Neural progenitor cell (in vitro differentiated cells): ENCODE measurements at regions not wholly inside any gene's neighbourhood (a gene's known extent, or its start where the extent isn't known, plus 50 kb on each side); places are given as distances from the start of the nearest gene placed in this dataset.

Experiments used
- DNase-seq: peaks from one replicate; pipeline ENCODE4 v3.0.0-alpha.2; 2016; ENCODE audit warnings: low spot score
- H2AFZ ChIP-seq: fragments of 200-600 bp; sonication (generic); replicated peaks from 2 replicates; pipeline ENCODE4 v1.6.1; 2016; ENCODE audit warnings: antibody characterized with exemption
- H3F3A ChIP-seq: fragments of 200-600 bp; sonication (generic); 2 replicates; pipeline ENCODE4 v1.6.1; 2016; ENCODE audit warnings: antibody characterized with exemption, low read depth
- H3K27ac ChIP-seq: fragments of 200-600 bp; sonication (generic); 2 replicates; pipeline ENCODE4 v1.5.1; 2016; ENCODE audit warnings: mild to moderate bottlenecking
- H3K27me3 ChIP-seq: fragments of 200-600 bp; sonication (generic); 2 replicates; pipeline ENCODE4 v1.6.1; 2016; ENCODE audit warnings: mild to moderate bottlenecking, moderate library complexity
- H3K36me3 ChIP-seq: fragments of 200-600 bp; sonication (generic); 2 replicates; pipeline ENCODE4 v1.5.1; 2016
- H3K4me1 ChIP-seq: fragments of 200-600 bp; sonication (generic); 2 replicates; pipeline ENCODE4 v1.6.1; 2016; ENCODE audit warnings: mixed run types
- H3K4me2 ChIP-seq: fragments of 200-600 bp; sonication (generic); 2 replicates; pipeline ENCODE4 v1.6.1; 2016
- H3K4me3 ChIP-seq: fragments of 200-600 bp; sonication (generic); 2 replicates; pipeline ENCODE4 v1.5.1; 2016
- H3K79me2 ChIP-seq: fragments of 200-600 bp; sonication (generic); 2 replicates; pipeline ENCODE4 v1.6.1; 2016; ENCODE audit warnings: low read depth
- H3K9ac ChIP-seq: fragments of 200-600 bp; sonication (generic); 2 replicates; pipeline ENCODE4 v1.6.1; 2016
- H3K9me3 ChIP-seq: fragments of 200-600 bp; sonication (generic); 2 replicates; pipeline ENCODE4 v1.5.1; 2016; ENCODE audit warnings: low read depth
- H4K20me1 ChIP-seq: fragments of 200-600 bp; sonication (generic); 2 replicates; pipeline ENCODE4 v1.6.1; 2016; ENCODE audit warnings: low read depth
- H3K27ac Mint-ChIP-seq: 3 replicates; pipeline ENCODE4 v1.8.0; 2021; ENCODE audit warnings: mixed read lengths
- H3K27me3 Mint-ChIP-seq: 2 replicates; pipeline ENCODE4 v1.8.0; 2022; ENCODE audit warnings: low read depth, mild to moderate bottlenecking, inconsistent platforms, moderate library complexity, mixed read lengths; ENCODE audit not compliant: insufficient read depth
- H3K36me3 Mint-ChIP-seq: 3 replicates; pipeline ENCODE4 v1.8.0; 2021; ENCODE audit warnings: mixed read lengths
- H3K4me1 Mint-ChIP-seq: 3 replicates; pipeline ENCODE4 v1.8.0; 2021; ENCODE audit warnings: mixed read lengths
- H3K4me3 Mint-ChIP-seq: 3 replicates; pipeline ENCODE4 v1.8.0; 2021; ENCODE audit warnings: mild to moderate bottlenecking, moderate library complexity, mixed read lengths
- H3K9me3 Mint-ChIP-seq: 3 replicates; pipeline ENCODE4 v1.8.0; 2020; ENCODE audit warnings: mixed read lengths
- EZH2 ChIP-seq: fragments of 200-600 bp; sonication (generic); IDR thresholded peaks from 2 replicates; pipeline ENCODE4 v1.6.1; 2017; ENCODE audit warnings: antibody characterized with exemption, mild to moderate bottlenecking, moderate library complexity
- EZH2phosphoT487 ChIP-seq: fragments of 200-600 bp; sonication (generic); IDR thresholded peaks from 2 replicates; pipeline ENCODE4 v1.6.1; 2017; ENCODE audit warnings: antibody characterized with exemption
- TF ChIP-seq, protein P1 (sequence below): fragments of 200-600 bp; sonication (generic); IDR thresholded peaks from 2 replicates; pipeline ENCODE4 v1.5.1; 2017; ENCODE audit warnings: antibody characterized with exemption, mild to moderate bottlenecking

DNA sequence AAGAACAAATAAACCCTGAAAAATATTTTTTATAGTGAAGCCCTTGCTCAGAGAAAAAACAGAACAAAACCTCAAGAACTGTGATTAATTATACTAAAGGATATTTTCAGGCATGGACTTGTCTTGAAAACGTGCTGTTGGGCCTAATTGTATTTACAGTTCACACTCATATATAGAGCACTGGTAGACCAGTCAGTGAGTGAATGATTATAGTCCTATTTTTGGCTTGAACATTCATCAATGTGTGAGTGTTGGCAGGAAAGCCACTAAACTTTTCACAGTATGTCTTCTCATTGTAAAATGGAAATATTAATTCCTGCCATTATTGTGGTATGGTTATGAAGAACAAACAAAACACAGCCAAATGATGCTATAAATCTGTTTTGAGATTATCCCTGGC, 462.8 kb downstream of the KCNA4 start:
- Mint-ChIP-seq H3K9me3 (no peaks in the 10 kb centered on the region), H3K27me3 (no peaks in the 10 kb centered on the region)
- H3K4me3 ChIP-seq = no peak overlapping the region

DNA sequence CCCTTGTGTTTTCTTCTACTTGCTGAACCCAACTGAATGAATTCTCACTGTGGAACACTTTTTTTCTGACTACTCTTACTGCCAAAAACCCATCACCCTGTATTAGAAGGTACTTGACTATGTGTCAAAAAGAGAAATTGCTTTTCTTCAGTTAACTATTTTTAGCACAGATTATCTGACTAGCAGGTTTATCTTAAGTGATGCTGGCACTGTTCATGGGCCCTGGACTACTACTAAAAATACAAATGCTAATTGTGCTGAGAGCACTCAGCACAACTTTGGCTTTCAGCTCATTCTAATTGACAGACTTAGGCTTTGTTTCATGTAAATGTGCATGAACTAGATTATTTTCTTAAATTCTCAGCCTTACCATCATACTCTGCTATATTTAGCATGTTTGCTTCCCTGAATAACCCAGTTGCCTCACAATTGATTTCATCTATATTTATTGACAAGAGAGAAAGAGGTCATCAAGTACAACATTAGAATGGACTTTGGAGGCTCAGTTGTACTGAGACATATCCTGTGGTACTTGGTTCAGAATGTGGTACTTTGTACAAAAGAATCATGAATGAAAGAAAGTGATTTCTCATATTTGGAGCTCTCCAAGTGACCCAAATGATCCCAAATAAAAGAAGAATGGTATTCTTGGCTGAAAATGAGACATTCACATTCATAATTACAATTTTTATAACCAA, 478.3 kb downstream of the KCNA4 start:
- Mint-ChIP-seq H3K36me3 (no peaks in the 10 kb centered on the region), H3K4me3 (no peak overlapping the region), H3K4me1 (no peaks in the 10 kb centered on the region), H3K9me3 (no peaks in the 10 kb centered on the region), H3K27me3 (peaks cover 3% of the 10 kb centered on the region), H3K27ac (no peak overlapping the region)
- Histone ChIP-seq H3K9me3 (no peaks in the 10 kb centered on the region), H3K4me2 (no peak overlapping the region), H3K36me3 (no peaks in the 10 kb centered on the region), H4K20me1 (no peaks in the 10 kb centered on the region), H3K4me3 (no peak overlapping the region), H3K4me1 (no peaks in the 10 kb centered on the region), H3K27me3 (no peaks in the 10 kb centered on the region), H3F3A (no peaks in the 10 kb centered on the region), H2AFZ (no peak overlapping the region), H3K79me2 (no peaks in the 10 kb centered on the region), H3K9ac (no peak overlapping the region), H3K27ac (no peak overlapping the region)
- DNase-seq = no peak
- no peak for TF ChIP-seq EZH2phosphoT487
- no peak for TF ChIP-seq EZH2
- TF ChIP-seq, protein P1, sequence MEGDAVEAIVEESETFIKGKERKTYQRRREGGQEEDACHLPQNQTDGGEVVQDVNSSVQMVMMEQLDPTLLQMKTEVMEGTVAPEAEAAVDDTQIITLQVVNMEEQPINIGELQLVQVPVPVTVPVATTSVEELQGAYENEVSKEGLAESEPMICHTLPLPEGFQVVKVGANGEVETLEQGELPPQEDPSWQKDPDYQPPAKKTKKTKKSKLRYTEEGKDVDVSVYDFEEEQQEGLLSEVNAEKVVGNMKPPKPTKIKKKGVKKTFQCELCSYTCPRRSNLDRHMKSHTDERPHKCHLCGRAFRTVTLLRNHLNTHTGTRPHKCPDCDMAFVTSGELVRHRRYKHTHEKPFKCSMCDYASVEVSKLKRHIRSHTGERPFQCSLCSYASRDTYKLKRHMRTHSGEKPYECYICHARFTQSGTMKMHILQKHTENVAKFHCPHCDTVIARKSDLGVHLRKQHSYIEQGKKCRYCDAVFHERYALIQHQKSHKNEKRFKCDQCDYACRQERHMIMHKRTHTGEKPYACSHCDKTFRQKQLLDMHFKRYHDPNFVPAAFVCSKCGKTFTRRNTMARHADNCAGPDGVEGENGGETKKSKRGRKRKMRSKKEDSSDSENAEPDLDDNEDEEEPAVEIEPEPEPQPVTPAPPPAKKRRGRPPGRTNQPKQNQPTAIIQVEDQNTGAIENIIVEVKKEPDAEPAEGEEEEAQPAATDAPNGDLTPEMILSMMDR = no peak

More for the DNA sequence above, 462.8 kb downstream of the KCNA4 start:
- H4K20me1 ChIP-seq = no peaks in the 10 kb centered on the region
- no peaks in the 10 kb centered on the region for H3K4me1 ChIP-seq
- H3K36me3 ChIP-seq = no peaks in the 10 kb centered on the region
- H3K4me3 Mint-ChIP-seq = no peak overlapping the region
- no peaks in the 10 kb centered on the region for H3K9me3 ChIP-seq
- DNase-seq = no peak
- H3K9ac ChIP-seq = no peak overlapping the region
- H3K27me3 ChIP-seq = no peaks in the 10 kb centered on the region
- H3K79me2 ChIP-seq = no peaks in the 10 kb centered on the region
- no peaks in the 10 kb centered on the region for H3F3A ChIP-seq
- H3K36me3 Mint-ChIP-seq = no peaks in the 10 kb centered on the region
- peaks cover 3% of the 10 kb centered on the region for H3K4me1 Mint-ChIP-seq
- TF ChIP-seq, protein P1 = no peak
- H3K27ac ChIP-seq = no peak overlapping the region
- no peak overlapping the region for H2AFZ ChIP-seq
- no peak overlapping the region for H3K27ac Mint-ChIP-seq
- no peak overlapping the region for H3K4me2 ChIP-seq

DNA sequence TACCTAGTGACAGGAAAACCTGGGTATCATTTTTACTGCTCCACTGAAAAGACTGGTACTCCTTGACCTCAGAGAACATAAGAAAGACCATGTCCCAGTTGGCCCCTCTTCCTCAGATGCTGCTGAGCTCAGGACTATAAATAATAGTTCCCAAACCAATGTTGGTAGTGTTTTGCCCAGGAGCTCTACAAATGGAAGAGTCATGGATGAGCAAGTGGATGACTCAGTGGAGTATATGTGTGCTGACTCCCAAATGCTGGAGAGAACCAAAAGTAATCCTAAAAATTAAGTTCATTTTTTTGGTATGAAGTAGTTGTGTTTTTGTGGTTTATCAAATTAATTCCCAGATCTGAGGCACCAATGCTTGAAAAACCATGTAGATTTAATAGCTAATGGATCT, 482.0 kb downstream of the KCNA4 start:
- TF ChIP-seq, protein P1 = no peak
- no peak for TF ChIP-seq EZH2
- TF ChIP-seq EZH2phosphoT487 = no peak
- H3K9ac ChIP-seq = no peak overlapping the region
- H3K79me2 ChIP-seq = no peaks in the 10 kb centered on the region
- Mint-ChIP-seq H3K9me3 (no peaks in the 10 kb centered on the region), H3K36me3 (no peaks in the 10 kb centered on the region), H3K27me3 (peaks cover 3% of the 10 kb centered on the region), H3K4me1 (no peaks in the 10 kb centered on the region), H3K27ac (no peak overlapping the region), H3K4me3 (no peak overlapping the region)
- H3K36me3 ChIP-seq = no peaks in the 10 kb centered on the region
- H2AFZ ChIP-seq = no peak overlapping the region
- H3K4me1 ChIP-seq = no peaks in the 10 kb centered on the region
- H3K9me3 ChIP-seq = no peaks in the 10 kb centered on the region
- H3K27ac ChIP-seq = no peak overlapping the region
- no peak for DNase-seq
- H3K4me2 ChIP-seq = no peak overlapping the region
- H3K4me3 ChIP-seq = no peak overlapping the region
- no peaks in the 10 kb centered on the region for H3K27me3 ChIP-seq
- H4K20me1 ChIP-seq = no peaks in the 10 kb centered on the region
- H3F3A ChIP-seq = no peaks in the 10 kb centered on the region
